ENCODE measurements at regions not wholly inside any gene's neighbourhood (a gene's known extent, or its start where the extent isn't known, plus 50 kb on each side); places are given as distances from the start of the nearest gene placed in this dataset.

GRCh38 chr15:96011136-96011535 lies 319.4 kb upstream of the NR2F2 start:
- DNase-seq = no peak

GRCh38 chr15:96014939-96015338 lies 315.6 kb upstream of the NR2F2 start:
- no peak for DNase-seq

GRCh38 chr15:96019114-96019513 lies 311.4 kb upstream of the NR2F2 start:
- DNase-seq = no peak

DNA sequence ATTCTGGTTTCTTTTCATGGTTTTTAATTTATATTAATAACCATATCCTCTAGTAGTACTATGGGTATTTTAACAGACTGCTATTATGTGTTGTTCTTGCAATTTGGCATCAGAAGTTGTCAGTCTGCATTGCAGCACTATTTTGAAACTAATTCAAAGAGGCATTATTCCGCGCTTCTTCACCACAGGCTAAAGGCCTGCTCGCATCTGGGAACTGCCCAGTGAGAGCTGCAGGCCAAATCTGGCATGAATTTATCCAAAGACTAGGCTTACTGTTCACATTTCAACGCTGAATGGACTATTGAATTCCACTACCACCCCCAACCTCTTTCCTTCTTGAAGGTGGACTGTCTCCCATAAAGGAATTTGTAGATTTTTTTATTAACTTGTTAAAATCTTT lies 310.4 kb upstream of the NR2F2 start:
- no peak for DNase-seq

DNA sequence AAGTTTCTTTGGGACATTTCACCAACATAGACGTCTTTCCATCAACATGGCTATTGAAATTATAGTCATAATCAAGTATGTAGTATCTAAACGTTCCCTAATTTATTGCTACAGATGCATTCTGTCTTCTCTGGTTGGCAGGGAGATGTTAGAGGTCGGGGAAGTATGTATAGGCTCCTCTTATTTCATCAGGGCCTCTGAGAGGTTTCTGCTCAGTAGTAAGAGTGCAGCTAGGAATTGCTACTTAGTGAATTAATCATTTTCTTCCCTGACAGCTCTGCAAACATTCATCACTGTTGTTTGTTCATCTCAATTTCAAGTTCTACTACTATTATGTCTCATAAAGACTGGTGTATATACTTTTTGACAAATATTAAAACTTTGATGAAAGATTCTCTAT lies 309.7 kb upstream of the NR2F2 start:
- DNase-seq = no peak

DNA sequence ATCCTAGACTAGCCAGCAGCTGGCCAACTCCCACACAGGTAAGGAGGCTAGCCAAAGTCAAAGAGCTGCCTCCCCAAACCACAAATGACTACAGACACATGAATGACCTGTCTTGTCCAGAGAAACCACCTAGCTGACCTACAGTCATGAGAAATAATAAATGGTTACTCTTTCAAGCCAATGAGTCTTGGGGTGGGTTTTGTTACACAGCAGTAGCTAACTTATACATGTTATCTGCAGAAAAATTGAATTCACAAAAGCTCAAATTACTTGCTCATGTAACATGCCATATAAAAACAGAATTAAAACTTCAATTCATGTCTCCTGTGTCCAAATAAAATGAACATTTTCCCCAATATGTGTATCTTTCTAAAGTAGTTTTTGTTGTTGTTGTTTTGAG lies 307.4 kb upstream of the NR2F2 start:
- DNase-seq = no peak

DNA sequence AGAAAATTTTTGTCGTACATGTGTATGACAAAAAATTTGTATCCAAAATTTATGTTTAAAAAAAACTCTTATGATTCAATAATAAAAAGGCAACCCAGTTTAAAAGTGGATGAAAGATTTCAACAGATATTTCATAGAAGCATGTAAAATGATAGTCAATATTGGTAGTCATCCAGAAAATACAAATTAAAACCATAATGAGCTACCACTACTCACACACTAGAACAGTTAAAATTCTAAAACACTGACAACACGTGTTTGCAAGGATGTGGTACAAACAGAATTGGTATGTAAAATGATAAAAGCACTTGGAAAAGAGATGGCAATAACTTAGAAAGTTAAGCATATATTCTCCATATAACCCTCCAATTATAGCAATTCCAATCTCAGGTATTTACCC lies 303.0 kb upstream of the NR2F2 start:
- no peak for DNase-seq

GRCh38 chr15:96028620-96029019 lies 301.9 kb upstream of the NR2F2 start:
- DNase-seq = no peak

- DNase-seq = no peak
Observed at GRCh38 chr15:96029172-96029571, 301.3 kb upstream of the NR2F2 start.

GRCh38 chr15:96031426-96032110 lies 298.9 kb upstream of the NR2F2 start:
- no peak for DNase-seq

DNA sequence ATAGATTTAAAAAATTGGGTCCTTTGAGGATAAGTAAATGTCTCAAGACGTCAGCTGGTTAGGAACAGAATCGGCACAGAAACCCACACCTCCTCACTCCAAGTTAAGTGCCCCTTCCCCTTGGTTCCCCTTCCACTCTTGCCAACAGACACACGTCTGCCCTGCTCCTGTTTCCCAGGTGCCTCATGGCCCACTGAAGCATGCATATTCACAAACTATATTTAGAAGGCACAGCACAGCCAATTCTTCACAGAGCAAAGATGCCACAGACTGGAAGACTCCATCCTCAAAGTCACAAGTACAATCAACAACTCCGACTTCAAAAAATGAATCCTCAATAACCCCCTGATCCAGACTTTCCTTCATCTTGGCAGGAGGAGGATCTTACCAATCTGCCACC lies 295.4 kb upstream of the NR2F2 start:
- no peak for DNase-seq

DNA sequence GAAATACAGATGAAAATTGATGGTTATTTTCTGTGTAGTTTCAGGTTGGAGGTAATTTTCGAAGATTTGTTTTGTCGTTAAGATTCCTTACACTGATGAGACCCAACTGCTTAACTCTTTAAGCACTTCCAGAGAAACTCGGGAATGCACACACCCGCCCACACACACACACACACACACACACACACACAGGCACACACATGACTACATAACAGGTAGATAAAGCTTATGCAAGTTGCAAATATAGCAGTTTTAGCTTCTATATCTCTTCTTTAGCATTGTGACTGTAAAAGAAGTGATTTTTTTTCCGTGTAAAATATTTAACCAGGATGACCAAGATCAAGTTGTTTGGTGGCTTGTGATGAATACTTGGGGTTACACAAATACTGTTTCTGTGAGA lies 294.9 kb upstream of the NR2F2 start:
- DNase-seq = no peak

GRCh38 chr15:96037584-96037983 lies 292.9 kb upstream of the NR2F2 start:
- no peak for DNase-seq

DNA sequence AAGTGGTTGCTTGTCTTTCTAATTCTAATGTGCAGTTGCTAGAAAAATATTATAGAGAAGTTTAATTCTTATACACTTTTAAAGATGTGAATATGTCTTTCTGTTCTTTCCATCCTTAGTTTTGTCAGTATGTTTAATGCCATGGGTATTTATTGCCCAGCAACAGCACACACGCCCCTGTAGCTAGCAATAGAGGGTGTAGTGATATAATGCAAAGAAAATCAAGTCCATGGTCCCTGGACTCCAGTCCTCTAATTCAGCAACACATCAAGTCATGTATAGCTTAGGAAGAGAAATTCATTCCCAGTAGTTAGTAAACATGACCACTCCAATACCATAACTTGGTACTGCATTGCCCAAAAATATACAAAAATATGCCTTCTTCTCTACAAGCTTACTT lies 292.4 kb upstream of the NR2F2 start:
- no peak for DNase-seq

DNA sequence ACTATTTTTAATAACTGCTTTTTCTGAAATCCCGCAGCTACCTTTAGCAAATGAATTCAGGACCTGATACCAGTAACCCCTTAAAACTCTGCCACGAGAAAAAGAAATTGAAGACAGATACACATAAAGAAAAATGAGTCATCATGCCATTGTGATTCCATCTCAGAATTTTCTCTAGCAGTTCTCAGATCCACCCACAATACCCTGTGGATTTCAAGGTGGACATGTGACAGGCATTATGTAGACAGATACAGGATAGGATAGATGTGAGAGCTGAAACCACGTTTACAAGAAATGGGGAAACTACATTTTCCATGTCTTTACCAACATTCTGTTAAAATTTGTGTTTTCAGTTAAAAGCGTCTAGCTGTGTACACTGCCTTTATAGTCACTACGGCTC lies 291.9 kb upstream of the NR2F2 start:
- DNase-seq = no peak

GRCh38 chr15:96041982-96042733 lies 288.3 kb upstream of the NR2F2 start:
- DNase-seq = no peak

DNA sequence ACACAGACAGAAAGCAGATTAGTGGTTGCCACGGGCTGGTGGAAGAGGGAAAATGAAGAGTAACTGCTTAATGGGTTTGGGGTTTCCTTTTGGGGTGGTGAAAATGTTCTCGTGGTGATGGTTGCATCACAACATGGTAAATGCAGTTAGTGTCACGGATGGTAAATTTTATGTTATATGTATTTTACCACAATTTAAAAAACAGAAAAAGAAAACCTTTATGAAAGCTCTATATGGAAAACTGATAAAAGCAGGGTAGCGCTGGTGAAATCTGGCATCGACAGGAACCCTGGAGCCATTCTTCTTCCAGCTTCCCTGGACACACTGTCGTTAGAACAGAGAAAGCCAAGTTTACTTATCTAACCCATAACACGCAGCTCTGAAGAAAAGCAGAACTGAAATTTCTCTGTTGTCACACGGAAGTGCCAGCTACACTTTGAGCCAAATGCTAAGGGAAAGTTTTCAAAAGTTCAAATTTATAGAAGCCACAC lies 287.7 kb upstream of the NR2F2 start:
- DNase-seq = no peak

- DNase-seq = no peak
Observed at GRCh38 chr15:96043591-96044171, 286.8 kb upstream of the NR2F2 start.

DNA sequence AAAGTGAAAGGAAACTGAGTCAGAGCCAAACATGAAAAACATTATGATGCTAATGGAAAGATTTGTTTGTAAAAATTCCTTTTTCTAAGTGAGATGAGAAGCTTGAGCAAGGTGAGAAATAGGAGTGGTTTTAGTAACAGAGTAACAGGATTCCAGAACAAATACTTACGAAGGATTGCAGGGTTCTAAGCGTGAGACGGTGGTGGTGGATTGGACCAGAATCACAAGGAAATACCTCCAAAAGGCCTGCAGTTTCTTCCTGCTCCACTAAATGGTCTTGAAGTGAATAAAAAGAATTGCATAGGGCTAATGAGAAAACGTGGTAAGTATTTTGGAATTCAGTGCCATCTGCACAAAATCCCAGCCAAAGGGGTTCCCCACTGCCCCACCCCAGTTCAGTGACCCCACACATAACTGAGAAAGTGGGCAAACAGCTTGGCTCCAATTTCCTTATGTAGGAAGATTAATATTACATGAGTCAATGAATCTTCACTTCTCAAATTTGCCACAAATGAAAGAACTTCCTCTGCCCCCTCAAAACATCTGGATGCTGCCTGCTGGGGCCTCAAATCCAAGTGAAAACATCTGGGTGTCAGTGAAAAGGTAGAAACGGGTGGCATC lies 283.8 kb upstream of the NR2F2 start:
- DNase-seq = no peak

DNA sequence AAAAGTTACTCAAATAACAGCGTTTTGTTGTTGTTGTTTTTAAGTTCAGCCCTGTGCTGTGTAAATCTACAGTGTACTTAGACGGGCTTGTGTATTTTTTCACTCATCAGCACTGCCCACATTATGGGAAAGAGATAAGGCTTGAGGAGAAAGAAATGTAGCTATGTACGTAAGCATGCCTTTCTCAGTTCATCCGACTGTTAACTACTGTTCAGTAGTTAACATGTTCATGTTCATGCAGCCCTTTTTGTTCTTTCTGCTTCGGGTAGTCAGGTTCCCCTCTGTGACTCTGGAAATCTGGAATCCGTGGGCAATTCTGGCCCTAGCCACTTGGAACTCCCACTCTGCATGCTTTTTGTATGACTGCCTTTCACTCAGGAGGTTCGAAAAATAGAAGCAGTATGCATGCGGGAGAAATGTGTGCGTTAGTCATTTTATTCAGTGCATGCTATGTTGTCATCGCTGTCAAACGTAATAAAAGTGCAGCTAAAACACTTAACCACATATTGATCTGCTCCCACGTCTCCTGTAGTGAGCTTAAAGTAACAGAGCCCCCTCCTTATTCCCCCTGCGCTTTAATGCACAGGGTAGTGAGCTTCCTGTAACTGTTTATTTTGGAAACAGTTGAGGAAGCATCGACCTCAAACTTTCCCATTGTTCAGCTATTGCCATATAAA lies 283.1 kb upstream of the NR2F2 start:
- DNase-seq = no peak

DNA sequence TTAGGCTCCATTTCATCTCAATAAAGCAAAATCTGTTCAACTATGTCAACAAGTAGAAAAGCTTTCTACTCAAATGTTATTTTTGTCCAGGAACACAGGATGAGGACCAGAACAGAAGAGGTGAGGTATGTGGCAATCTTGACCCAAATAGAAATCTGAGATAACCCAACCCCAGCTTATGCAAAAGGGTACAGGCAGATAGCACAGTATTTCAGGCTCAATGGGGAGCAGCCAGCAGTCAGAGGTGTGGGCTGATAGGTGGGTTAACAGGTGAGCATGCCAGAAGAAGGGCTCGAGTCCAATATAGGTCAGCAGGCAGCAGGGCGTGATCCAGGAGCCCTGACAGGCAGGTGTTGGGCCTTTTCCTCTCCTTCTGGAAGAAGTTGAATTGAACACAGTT lies 281.2 kb upstream of the NR2F2 start:
- DNase-seq = no peak

GRCh38 chr15:96049766-96050165 lies 280.7 kb upstream of the NR2F2 start:
- DNase-seq = no peak

DNA sequence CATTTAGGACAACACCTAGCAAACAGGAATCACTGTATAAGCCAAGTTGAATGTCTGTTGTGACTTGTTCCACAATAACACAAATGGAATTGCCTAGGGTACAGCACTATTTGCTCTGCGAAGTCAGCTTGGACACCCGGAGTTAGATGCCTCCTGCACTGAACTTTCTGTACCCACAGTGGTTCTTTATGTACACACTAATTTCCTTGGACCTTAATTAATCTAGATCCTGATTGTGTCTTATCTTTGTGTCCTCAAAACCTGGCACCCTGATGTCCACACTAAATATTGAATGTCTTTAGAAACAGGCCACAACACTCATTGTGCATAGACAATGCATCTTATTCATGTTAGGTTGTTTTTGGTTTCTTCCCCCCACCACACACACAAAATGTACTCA lies 278.9 kb upstream of the NR2F2 start:
- DNase-seq = no peak
